ENCODE measurements at regions not wholly inside any gene's neighbourhood (a gene's known extent, or its start where the extent isn't known, plus 50 kb on each side); places are given as distances from the start of the nearest gene placed in this dataset.

- Mint-ChIP-seq H3K4me1 (peaks cover 33% of the 10 kb centered on the region), H3K4me3 (no peak overlapping the region), H3K9me3 (no peaks in the 10 kb centered on the region), H3K27me3 (ENCODE audit: low read depth) (no peaks in the 10 kb centered on the region), H3K36me3 (ENCODE audit: low read depth) (no peaks in the 10 kb centered on the region), H3K27ac (peak overlapping the region; percentile 9 to 94 (median 74))
- no peak for TF ChIP-seq CTCF (IDR thresholded peaks at IDR 0.05; ENCODE audit: unreplicated experiment in 3 of 3)
Measured at GRCh38 chr13:73169971-73170370, 111.2 kb downstream of the KLF5 start.

GRCh38 chr13:73168953-73169401 lies 110.2 kb downstream of the KLF5 start:
- Mint-ChIP-seq H3K4me1 (peaks cover 33% of the 10 kb centered on the region), H3K27me3 (ENCODE audit: low read depth) (no peaks in the 10 kb centered on the region), H3K36me3 (ENCODE audit: low read depth) (no peaks in the 10 kb centered on the region), H3K9me3 (no peaks in the 10 kb centered on the region), H3K27ac (peak overlapping the region; percentile 9 to 94 (median 74)), H3K4me3 (no peak overlapping the region)
- no peak for TF ChIP-seq CTCF (IDR thresholded peaks at IDR 0.05; ENCODE audit: unreplicated experiment in 3 of 3)

GRCh38 chr13:73168226-73168952 lies 109.6 kb downstream of the KLF5 start:
- no peaks in the 10 kb centered on the region for H3K9me3 Mint-ChIP-seq
- H3K4me1 Mint-ChIP-seq: peaks cover 31% of the 10 kb centered on the region
- H3K27ac Mint-ChIP-seq: peak overlapping the region; percentile 9 to 94 (median 31)
- H3K27me3 Mint-ChIP-seq (ENCODE audit: low read depth): no peaks in the 10 kb centered on the region
- TF ChIP-seq CTCF (IDR thresholded peaks at IDR 0.05; ENCODE audit: unreplicated experiment in 3 of 3): no peak
- no peaks in the 10 kb centered on the region for H3K36me3 Mint-ChIP-seq (ENCODE audit: low read depth)
- H3K4me3 Mint-ChIP-seq: no peak overlapping the region

GRCh38 chr13:73167028-73167820 lies 108.4 kb downstream of the KLF5 start:
- no peak for TF ChIP-seq CTCF (IDR thresholded peaks at IDR 0.05; ENCODE audit: unreplicated experiment in 3 of 3)
- H3K4me1 Mint-ChIP-seq: peaks cover 22% of the 10 kb centered on the region
- H3K27ac Mint-ChIP-seq: peak overlapping the region in 1 of 3 experiments; percentile 36
- no peaks in the 10 kb centered on the region for H3K36me3 Mint-ChIP-seq (ENCODE audit: low read depth)
- no peaks in the 10 kb centered on the region for H3K9me3 Mint-ChIP-seq
- H3K27me3 Mint-ChIP-seq (ENCODE audit: low read depth): no peaks in the 10 kb centered on the region
- H3K4me3 Mint-ChIP-seq: no peak overlapping the region

- Mint-ChIP-seq H3K27ac (no peak overlapping the region), H3K36me3 (ENCODE audit: low read depth) (no peaks in the 10 kb centered on the region), H3K4me3 (no peak overlapping the region), H3K27me3 (ENCODE audit: low read depth) (no peaks in the 10 kb centered on the region), H3K4me1 (peaks cover 14% of the 10 kb centered on the region), H3K9me3 (no peaks in the 10 kb centered on the region)
- TF ChIP-seq CTCF (IDR thresholded peaks at IDR 0.05; ENCODE audit: unreplicated experiment in 3 of 3): no peak
Measured at GRCh38 chr13:73166204-73166603, 107.4 kb downstream of the KLF5 start.

Data from nephron (organoid).